ENCODE measurements at regions not wholly inside any gene's neighbourhood (a gene's known extent, or its start where the extent isn't known, plus 50 kb on each side); places are given as distances from the start of the nearest gene placed in this dataset.

DNA sequence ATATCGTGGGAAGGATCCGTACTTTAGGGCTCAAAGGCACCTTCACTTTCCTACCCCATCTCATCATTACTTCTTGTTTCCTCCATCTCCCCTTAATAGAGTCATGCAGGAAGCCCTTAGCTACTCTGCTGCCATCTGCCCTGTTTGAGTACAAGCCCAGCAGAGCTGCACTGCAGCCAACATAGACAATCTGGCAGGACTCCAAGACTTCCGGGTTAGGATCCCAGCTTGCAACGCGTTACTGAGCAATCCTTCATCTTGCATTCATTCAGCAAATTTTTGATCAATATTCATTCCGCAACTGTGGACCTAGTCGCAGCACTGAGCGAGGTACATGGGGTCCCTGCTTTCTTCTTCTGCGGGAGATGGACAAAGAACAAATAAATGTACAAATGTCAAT lies 344.9 kb downstream of the BCOR start:
- DNase-seq (ENCODE audit: low read depth in 2 of 2, low spot score in 1 of 2) = no peak

DNA sequence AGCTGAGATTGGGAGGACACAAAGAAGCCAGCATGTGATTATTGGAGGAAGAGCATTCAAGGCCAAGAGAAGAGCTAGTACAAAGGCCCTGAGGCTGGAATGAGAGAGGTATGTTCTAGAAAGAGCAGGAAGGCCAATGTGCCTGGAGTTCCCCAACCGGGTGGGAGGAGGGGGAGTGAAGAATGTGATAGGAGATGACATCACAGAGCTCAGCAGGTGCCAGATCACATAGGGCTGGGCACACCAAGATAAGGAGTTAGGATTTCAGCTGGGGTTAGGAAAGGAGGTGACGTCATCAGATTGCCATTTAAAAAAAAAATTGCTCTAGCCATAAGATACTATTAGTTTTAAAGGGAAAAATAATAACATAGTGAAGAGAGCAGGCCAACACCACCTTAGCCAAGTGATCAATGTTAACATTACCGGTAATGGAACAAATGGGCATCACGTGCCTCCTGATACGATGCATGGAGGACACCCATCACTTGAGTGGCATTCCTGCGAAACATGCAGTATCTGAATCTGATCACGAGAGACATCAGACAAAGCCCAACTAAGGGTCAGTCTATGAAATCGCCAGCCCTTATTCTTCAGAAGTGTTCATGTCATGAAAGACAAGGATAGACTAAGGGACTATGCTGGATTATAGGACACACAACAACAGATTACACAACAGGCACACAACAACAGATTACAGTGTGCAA lies 344.3 kb downstream of the BCOR start:
- no peak for DNase-seq (ENCODE audit: low read depth in 2 of 2, low spot score in 1 of 2)

DNA sequence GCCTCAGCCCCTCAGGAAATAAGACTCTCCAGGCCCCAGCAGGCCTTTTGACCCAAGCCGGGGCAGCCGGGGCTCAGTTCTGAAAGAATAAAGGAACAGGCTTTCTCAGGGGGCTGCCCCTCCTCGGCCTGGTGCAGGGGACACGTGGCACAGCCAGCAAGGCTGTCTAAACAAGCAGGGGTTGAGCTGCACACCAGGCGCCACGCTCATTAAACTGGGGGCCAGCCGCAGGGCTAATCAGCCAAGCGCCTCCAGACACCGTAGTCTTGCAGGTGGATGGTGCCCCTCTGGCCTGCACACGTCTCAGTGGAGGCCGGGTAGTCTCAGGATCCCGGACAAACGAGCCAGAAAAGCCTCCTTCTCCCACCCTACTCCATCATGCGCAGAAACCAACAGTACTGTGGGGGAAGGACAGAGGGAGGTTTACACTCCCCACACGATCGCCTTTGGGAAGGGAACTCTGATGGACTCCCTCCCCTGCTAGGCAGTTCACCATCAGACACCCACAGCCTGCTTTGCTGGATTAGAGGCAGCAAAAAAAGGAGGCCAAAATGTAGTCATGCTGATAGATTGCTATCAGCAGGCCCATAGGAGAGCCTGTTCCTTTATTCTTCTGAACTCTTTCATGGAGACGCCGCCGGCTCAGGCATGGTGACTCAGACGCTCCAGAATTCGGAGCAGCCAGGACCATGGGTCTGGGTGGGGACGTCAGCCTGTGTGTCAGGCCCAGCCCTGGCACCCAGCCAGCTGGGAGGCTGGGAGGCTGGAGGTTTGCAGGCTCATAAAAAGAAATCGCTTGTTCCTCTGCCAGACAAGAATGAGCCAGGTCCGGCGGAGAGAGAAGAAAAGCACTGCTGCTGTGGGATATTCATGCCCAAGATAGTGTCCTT lies 342.4 kb downstream of the BCOR start:
- no peak for DNase-seq (ENCODE audit: low read depth in 2 of 2, low spot score in 1 of 2)

DNA sequence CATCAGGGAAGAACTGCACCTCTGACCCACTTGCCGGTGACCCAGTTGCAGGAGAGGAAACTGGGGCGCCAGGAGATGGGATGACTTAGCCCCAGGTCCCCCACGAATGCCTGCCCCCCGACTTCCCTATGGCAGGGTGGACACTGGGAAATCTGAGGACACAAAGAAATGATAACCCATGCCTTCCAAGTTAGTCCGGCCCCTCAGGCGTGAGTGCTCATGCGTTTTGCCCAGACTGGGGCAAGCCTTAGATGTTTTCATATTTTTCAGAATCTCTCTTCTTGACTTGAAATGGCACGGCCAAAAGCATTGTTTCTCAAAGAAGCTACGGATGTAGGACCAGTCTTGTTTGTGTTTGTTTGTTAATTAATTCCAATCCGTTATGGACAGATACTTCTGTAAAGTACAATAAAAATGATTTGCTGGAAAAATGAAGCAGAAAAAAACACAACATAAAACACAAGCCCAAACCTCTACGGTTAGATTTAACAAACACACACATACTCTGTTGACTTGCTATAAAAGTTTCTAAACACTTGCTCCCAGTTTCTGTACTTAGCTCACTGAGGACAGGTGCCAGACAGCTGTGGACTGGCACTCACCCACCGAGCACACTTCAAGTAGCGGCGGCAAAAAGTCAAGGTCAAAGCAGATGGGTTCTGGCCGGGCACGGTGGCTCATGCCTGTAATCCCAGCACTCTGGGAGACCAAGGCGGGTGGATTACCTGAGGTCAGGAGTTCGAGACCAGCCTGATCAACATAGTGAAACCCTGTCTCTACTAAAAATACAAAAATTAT lies 341.5 kb downstream of the BCOR start:
- DNase-seq (ENCODE audit: low read depth in 2 of 2, low spot score in 1 of 2) = no peak

DNA sequence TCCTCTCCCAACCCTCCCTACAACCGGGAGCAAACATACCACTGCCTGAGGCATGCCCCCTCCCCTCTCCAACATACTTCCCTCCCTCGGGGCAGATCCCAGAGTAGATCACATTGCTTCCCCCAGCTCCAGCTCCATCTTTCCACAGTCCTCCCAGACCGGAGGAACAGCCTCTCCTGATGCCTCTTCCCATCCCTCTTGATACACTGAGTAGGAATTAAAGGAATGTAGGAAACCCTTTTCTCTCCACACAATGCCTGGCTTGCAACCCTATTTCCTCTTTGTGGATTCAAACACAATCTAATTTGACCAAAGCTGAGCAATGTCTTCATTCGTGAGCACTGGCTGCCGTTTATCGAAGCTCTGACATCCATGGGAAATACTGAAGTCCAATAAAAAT lies 339.8 kb downstream of the BCOR start:
- DNase-seq (ENCODE audit: low read depth in 2 of 2, low spot score in 1 of 2) = no peak

DNA sequence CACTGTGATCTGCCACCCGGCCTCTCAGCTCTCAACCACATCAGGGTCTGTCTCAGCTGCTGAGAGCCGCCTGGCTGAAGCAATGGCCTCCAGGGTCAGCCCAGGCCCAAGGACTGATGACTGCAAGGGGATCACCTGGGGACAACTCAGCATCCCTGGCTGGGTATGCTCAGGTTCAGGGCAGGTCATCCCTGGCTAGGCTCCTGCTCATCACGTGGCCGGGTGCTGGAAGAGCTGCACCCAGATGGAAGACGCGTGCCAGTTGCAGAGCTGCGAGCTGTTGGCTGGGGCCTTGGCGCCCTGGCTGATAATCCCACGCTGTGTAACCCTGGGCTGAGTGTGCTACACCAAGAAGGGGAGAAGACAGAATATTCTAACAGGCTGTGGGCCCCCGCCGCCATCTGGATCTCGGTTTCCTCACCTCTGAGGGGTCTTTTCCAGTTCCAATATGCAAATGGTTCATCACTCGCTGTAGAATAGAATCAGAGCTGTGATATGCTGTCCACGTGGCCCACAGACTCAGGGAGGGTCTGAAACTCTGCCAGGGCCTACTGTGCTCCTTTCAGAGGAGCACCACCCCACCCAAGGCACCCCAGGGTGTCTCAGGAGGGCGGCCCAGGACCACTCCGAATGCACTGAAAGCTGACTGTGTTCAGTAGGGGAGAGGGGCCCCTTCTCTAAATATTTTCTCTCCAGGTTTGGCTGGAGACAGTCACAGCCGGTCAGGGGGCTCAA lies 338.8 kb downstream of the BCOR start:
- DNase-seq (ENCODE audit: low read depth in 2 of 2, low spot score in 1 of 2) = no peak

DNA sequence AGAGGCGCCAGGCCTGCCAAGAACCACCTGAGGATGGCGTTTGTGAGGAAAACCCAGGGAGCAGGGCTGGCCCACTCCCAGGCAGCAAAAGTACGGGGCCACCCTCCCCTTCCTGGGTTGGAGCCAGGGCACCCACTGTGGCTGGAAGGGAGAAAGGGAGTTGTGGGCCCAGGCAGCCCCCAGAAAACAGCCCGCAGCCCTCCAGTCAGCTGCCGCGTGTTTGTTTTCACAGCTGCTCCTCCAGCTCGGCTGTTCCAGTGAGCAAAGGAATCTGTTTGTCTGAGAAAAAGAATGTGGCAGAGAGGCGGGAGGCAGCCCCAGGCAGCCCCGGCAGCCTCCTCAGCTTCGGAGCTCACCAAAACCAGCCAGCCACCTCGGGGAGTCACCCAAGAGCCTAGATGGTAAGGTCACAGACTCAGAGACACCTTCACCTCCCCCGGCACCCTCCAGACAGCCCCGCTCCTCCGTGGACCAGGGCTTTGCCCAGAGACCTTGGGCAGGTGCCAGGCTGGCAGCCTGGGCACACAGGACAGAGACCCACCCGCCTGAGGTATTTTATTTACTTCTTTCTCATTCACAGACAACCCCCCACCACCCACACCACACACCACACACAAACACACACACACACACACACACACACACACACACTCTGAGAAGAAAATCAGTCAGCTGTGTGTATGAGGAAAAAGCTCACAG lies 338.1 kb downstream of the BCOR start:
- DNase-seq (ENCODE audit: low read depth in 2 of 2, low spot score in 1 of 2) = no peak

DNA sequence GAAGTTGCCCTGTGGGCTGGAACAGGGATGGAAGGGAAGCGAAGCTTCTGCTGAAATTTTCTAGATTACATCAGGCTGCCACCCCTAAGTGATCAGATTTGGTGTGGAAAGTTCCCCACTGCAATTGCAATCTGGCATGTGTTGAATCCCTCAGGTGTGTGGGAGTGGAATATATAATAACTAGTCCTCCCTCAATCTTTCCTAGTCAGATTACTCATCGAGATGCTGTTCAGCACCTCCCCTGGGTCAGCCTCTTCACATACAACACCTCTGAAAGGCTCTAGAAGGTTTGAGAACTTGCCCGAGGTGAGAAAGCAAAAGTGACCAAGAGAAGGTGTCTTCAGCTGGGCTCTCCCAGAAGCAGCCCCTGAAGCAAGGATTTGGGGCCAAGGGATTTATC lies 336.8 kb downstream of the BCOR start:
- no peak for DNase-seq (ENCODE audit: low read depth in 2 of 2, low spot score in 1 of 2)

DNA sequence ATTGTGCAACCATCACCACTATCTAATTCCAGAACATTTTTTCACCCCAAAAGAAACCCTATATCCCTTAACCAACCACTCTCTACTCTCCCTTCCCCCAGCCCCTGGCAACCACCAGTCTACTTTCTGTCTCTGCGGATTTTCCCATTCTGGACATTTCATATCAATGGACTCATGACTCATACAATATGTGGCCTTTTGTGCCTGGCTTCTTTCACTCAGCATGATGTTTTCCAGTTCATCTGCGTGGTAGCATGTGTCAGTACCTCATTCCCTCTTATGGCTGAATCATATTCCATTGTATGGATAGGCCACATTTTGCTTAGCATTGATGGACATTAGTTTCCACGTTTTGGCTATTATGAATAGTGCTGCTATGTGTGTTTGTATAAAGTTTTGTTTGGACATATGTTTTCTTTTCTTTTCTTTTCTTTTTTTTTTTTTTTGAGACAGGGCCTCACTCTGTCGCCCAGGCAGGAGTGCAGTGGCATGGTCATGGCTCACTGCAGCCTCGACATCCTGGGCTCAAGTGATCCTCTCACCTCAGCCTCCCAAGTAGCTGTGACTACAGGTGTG lies 335.4 kb downstream of the BCOR start:
- DNase-seq (ENCODE audit: low read depth in 2 of 2, low spot score in 1 of 2) = no peak

DNA sequence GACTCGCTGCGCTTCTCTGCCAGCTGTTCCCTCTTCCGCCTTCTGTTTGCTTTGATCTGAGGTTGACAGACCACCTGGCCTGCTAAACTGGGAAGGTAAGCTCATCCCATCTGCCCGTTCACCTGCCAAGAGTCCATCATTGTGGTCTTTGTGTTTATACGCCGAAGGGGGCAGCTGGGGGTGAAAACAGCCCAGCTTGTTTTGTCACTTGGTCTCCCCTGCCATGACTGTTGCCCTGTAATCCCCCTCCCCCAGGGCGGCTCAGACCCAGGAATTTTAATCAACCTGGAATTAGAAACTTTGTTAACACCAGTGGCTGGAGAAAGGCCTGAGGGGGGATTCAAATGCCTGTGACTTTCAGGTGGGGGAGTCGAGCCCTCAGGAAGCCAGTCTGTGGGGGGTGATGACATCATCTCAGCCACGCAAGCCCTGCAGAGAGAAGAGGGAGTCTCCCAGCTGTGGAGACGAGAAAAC lies 333.3 kb downstream of the BCOR start:
- no peak for DNase-seq (ENCODE audit: low read depth in 2 of 2, low spot score in 1 of 2)

DNA sequence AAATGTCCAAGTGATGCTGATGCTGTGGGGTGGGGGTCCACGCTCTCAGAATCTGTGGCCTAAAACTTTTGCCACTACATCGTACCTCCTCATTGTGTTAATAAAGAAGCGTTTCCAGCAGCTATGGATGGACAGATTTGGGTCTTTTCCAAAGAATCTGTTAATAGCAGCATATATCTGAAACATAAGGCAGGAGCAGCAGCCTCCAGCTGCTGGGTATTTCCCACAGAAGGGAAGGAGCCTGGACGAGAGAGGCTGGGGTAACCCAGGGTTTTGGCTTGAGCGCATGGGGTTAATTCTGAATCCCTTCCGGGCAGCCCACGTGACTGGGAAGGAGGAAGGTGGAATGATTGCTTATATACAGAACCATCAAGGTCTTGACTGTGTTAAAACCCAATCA lies 332.4 kb downstream of the BCOR start:
- no peak for DNase-seq (ENCODE audit: low read depth in 2 of 2, low spot score in 1 of 2)

DNA sequence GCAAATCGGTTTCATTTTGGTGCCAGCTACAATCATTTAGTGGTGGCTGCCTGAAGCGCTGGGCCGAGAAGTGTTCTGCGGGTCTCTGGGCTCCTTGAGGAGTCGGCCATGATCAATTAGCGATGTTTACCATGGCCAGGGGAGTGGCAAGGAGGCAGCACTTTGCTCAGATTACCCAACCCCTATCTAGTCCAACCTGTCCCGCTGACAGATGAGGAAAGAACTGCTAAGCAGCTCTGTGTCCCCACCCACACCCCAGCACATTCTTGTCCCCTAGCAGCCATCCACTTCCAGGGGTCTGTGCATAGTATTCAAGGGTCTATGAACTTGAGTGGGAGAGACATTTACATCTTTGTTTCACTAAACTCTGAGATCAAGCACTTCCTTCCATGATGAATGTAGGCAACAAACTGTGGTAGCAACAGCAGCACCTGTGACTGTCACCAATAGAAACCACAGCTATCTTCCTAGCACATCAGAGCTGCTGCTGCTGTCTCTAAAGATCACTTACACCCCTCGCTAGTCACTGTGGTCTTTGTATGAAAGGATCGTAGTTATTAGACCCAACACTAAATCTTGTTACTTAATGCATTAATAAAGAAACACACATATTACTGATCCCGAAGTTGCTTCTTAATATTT lies 331.6 kb downstream of the BCOR start:
- no peak for DNase-seq (ENCODE audit: low read depth in 2 of 2, low spot score in 1 of 2)

DNA sequence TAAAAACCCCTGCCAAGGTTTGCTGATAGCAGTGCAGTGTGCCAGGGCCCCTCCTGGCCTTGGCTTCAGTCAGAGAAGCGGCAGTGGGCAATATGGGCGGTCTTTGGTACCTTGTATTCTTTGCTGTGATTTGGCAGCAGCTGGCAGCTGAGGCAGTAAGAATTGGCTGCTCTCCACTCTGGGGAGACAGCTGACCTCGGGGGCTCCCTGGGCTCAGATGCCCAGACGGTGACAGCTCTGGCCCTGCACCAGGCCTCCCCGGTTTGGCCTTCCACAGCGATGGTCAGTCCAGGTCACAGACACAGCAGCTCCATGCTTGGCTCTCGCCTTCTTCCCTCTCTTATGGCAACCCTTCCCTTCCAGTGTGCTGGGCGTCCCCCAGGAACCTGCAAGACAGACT lies 330.9 kb downstream of the BCOR start:
- DNase-seq (ENCODE audit: low read depth in 2 of 2, low spot score in 1 of 2) = no peak

DNA sequence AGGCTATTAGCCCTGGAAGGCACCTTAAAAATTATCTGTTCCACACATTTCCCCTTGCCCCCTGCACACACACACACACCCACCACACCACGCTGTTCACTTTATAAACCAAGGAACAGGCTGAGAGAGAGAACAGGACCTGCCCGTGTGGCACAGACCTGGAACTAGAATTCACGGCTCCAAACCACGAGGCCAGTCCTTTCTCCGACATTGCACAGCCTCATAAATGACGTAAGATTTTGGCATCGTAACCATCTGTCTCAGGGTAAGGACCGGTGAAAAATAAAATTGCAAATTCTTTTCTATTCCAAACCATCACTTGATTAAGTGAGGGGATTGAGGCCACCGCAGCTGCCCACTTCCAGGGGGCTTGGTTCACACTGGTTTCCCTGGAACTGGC lies 330.3 kb downstream of the BCOR start:
- no peak for DNase-seq (ENCODE audit: low read depth in 2 of 2, low spot score in 1 of 2)

DNA sequence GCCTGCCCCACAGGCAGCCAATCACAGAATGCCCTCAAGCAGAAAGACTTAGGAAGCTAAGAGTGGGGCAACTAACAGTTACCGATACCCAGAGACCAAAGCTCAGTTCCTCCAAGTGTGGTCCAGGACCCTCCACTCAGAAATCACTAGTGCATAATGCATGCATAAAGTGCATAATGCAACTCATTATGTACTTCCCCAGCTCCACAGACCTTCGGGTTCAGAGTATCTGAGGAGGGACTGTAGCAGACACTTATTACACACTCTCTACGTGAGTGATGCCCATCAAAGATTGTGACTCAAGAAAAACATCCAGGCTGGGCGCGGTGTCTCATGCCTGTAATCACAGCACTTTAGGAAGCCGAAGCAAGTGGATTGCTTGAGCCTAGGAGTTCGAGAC lies 328.0 kb downstream of the BCOR start:
- DNase-seq (ENCODE audit: low read depth in 2 of 2, low spot score in 1 of 2) = no peak

DNA sequence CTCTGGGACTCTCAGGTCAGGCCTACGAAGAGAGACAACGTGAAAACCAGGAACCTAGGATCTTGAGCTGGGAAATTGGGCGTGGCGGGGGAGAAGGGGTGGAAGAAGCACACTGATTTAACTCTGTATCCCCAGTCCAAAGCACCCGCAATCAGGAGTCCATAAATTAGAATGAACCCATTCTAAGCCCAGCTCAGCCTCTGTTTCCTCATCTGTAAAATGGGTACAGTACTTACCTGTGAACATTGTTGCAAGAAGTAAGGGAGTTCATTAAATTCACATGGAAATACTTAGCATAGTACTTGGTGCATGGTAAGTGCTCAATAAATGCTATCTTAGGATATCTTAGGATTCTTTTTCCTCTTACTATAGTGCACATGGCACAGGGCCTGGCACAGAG lies 326.7 kb downstream of the BCOR start:
- DNase-seq (ENCODE audit: low read depth in 2 of 2, low spot score in 1 of 2) = no peak

DNA sequence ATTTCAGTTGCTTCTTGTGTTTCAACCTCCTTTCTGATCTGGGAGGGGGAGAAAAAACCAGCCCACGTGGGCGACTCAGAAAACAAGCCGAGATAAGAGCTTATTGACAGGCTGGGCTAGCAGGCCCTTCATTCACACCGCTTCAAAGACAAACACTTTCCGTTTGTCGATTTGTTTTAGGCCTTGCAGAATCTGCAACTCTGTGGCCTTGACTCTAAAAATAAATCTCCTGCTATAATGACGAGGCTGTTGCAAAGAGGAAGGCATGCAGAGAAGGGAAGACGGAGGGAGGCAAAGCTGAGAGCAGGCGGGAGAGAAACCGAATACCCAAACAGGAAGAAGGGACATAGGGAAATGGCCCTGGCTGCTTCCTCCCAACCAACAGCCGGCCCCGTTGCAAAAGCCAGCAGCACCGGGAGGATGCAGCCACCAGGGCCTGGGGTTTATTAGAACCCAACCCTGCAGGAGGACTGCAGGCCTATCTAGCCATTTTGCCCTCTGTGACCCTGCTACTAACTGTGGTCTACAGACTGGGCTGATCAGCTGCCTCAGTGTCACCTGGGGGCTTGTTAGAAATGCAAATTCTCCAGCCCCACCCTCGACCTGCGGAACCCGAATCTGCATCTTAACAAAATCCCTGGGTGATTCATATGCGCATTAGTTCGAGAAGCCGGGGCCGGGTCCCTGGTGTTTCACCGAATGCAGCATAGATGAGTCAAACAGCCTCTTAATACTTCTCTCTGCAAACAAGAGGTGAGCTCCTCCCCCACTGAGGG lies 325.5 kb downstream of the BCOR start:
- no peak for DNase-seq (ENCODE audit: low read depth in 2 of 2, low spot score in 1 of 2)

DNA sequence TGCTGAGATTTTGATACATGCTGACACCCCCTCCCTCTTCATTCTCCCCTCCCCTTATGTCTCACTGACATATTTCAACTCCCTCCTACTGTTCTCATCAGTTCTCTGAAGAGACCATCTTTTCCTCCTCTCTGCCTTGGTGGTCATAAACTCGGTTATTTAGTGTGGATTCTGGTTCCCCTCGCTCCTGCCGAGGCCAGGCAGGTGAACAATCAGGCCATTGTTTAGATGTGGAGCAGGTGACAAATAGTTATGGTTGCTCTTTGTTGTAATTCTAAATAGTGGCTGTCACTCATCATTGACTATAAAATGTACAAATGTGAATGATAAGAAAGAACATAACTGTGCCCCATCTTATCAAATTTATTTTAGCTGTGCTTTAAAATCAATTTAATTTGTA lies 324.6 kb downstream of the BCOR start:
- no peak for DNase-seq (ENCODE audit: low read depth in 2 of 2, low spot score in 1 of 2)
